SU-DHL-6 (cell line): ENCODE measurements at regions not wholly inside any gene's neighbourhood (a gene's known extent, or its start where the extent isn't known, plus 50 kb on each side); places are given as distances from the start of the nearest gene placed in this dataset.
"Not testable (repeated sequence)": the region's sequence is repeated elsewhere in the genome, so short reads cannot be mapped to it uniquely, and the experiment has no call there.

Experiments
- H2AFZ ChIP-seq: fragments of 200-600 bp; sonication (generic); 2 replicates; pipeline ENCODE4 v1.6.1; 2014; ENCODE audit warnings: low read depth, mild to moderate bottlenecking, moderate library complexity, mixed read lengths, antibody characterized with exemption, low read length; ENCODE audit not compliant: severe bottlenecking
- H3F3A ChIP-seq: fragments of 200-600 bp; shearing (Covaris generic); 2 replicates; pipeline ENCODE4 v1.6.0; 2016; ENCODE audit warnings: antibody characterized with exemption, mild to moderate bottlenecking; ENCODE audit not compliant: insufficient read depth
- H3K27ac ChIP-seq: fragments of 200-600 bp; sonication (generic); 2 replicates; pipeline ENCODE4 v1.5.1; 2016; ENCODE audit warnings: low read depth, mild to moderate bottlenecking, low read length, moderate library complexity, mixed read lengths
- H3K27me3 ChIP-seq: fragments of 200-600 bp; sonication (generic), shearing (Covaris generic); 2 replicates; pipeline ENCODE4 v1.6.0; 2014; ENCODE audit warnings: mild to moderate bottlenecking, low read length
- H3K36me3 ChIP-seq: fragments of 200-600 bp; sonication (generic); 2 replicates; pipeline ENCODE4 v1.6.1; 2014; ENCODE audit warnings: mild to moderate bottlenecking, low read length, mixed read lengths
- H3K4me2 ChIP-seq: fragments of 300-600, 200-600 bp; shearing (Covaris generic), sonication (generic); 2 replicates; pipeline ENCODE4 v1.6.0; 2014; ENCODE audit warnings: low read length, low read depth, mild to moderate bottlenecking; ENCODE audit not compliant: poor library complexity, severe bottlenecking
- H3K4me3 ChIP-seq: fragments of 200-600 bp; sonication (generic); 2 replicates; pipeline ENCODE4 v1.5.1; 2014; ENCODE audit warnings: antibody characterized with exemption, low read length, mild to moderate bottlenecking, mixed read lengths; ENCODE audit not compliant: insufficient read depth, poor library complexity, severe bottlenecking
- H3K79me2 ChIP-seq: fragments of 200-600 bp; sonication (generic); 2 replicates; pipeline ENCODE4 v1.6.1; 2014; ENCODE audit warnings: mild to moderate bottlenecking, low read length, moderate library complexity; ENCODE audit not compliant: insufficient read depth
- H3K9ac ChIP-seq: fragments of 200-600 bp; sonication (generic); 2 replicates; pipeline ENCODE4 v1.7.0; 2014; ENCODE audit warnings: mild to moderate bottlenecking, low read length
- H3K9me2 ChIP-seq: fragments of 200-600 bp; sonication (generic); replicated peaks from 2 replicates; pipeline ENCODE4 v1.6.1; 2014; ENCODE audit warnings: low read length; ENCODE audit not compliant: insufficient read depth
- H3K9me3 ChIP-seq: fragments of 200-600 bp; sonication (generic); 2 replicates; pipeline ENCODE4 v1.6.1; 2014; ENCODE audit warnings: low read length, mixed read lengths; ENCODE audit not compliant: insufficient read depth
- H4K20me1 ChIP-seq: fragments of 200-600 bp; sonication (generic); 2 replicates; pipeline ENCODE4 v1.6.1; 2014; ENCODE audit warnings: low read depth, mild to moderate bottlenecking, antibody characterized with exemption, low read length, moderate library complexity, mixed read lengths
- CTCF ChIP-seq: fragments of 200-600 bp; sonication (generic); IDR thresholded peaks from one replicate; pipeline ENCODE4 v1.5.1; 2017; ENCODE audit warnings: antibody characterized with exemption, mild to moderate bottlenecking, low read length, moderate library complexity; ENCODE audit not compliant: insufficient read depth, poor library complexity, severe bottlenecking
- EZH2phosphoT487 ChIP-seq: fragments of 200-600 bp; sonication (generic), shearing (Covaris generic); conservative IDR thresholded peaks from 2 replicates; pipeline ENCODE4 v1.6.1; 2018; ENCODE audit warnings: mild to moderate bottlenecking, antibody characterized with exemption, low read length, moderate library complexity, mixed read lengths

- TF ChIP-seq CTCF (no peak), EZH2phosphoT487 (no peak)
- no peaks in the 10 kb centered on the region for H3K27me3 ChIP-seq
- no peaks in the 10 kb centered on the region for H3K9me2 ChIP-seq
- no peak overlapping the region for H3K9ac ChIP-seq
- no peak overlapping the region for H3K27ac ChIP-seq
- H2AFZ ChIP-seq = no peak overlapping the region
- no peaks in the 10 kb centered on the region for H3K79me2 ChIP-seq
- no peaks in the 10 kb centered on the region; the same call in 1 of the 2 replicates for H3K9me3 ChIP-seq
- H3F3A ChIP-seq = no peaks in the 10 kb centered on the region
- H4K20me1 ChIP-seq = no peaks in the 10 kb centered on the region
- no peak overlapping the region for H3K4me3 ChIP-seq
- H3K4me2 ChIP-seq = no peak overlapping the region
- H3K36me3 ChIP-seq = no peaks in the 10 kb centered on the region
These were observed 417.0 kb upstream of the SLC35B3 start for GRCh38 chr6:8852332-8852731.

GRCh38 chr6:8846680-8847079 lies 411.3 kb upstream of the SLC35B3 start:
- not testable (repeated sequence) for H2AFZ ChIP-seq

GRCh38 chr6:8845690-8846089 lies 410.3 kb upstream of the SLC35B3 start:
- H4K20me1 ChIP-seq = no peaks in the 10 kb centered on the region
- no peak overlapping the region for H2AFZ ChIP-seq
- H3F3A ChIP-seq = no peaks in the 10 kb centered on the region
- no peak overlapping the region for H3K4me2 ChIP-seq
- no peaks in the 10 kb centered on the region for H3K79me2 ChIP-seq
- no peaks in the 10 kb centered on the region for H3K36me3 ChIP-seq
- no peaks in the 10 kb centered on the region; the same call in 1 of the 2 replicates for H3K9me3 ChIP-seq
- no peaks in the 10 kb centered on the region for H3K9me2 ChIP-seq
- H3K27ac ChIP-seq = no peak overlapping the region
- H3K27me3 ChIP-seq = no peaks in the 10 kb centered on the region
- TF ChIP-seq EZH2phosphoT487 (no peak), CTCF (no peak)
- no peak overlapping the region for H3K4me3 ChIP-seq
- no peak overlapping the region for H3K9ac ChIP-seq

More at GRCh38 chr6:8846680-8847079, 411.3 kb upstream of the SLC35B3 start:
- H3K79me2 ChIP-seq, H3F3A ChIP-seq, H3K4me2 ChIP-seq, H3K27ac ChIP-seq, H3K9ac ChIP-seq, H3K36me3 ChIP-seq, H3K9me3 ChIP-seq, H4K20me1 ChIP-seq, H3K9me2 ChIP-seq, H3K4me3 ChIP-seq, H3K27me3 ChIP-seq: not testable (repeated sequence)

GRCh38 chr6:8844968-8845367 lies 409.6 kb upstream of the SLC35B3 start:
- Histone ChIP-seq H3K27me3 (no peaks in the 10 kb centered on the region), H3K9me2 (no peaks in the 10 kb centered on the region), H2AFZ (no peak overlapping the region), H3K27ac (no peak overlapping the region), H3K4me3 (no peak overlapping the region), H3K36me3 (no peaks in the 10 kb centered on the region), H4K20me1 (no peaks in the 10 kb centered on the region), H3K9me3 (no peaks in the 10 kb centered on the region; the same call in 1 of the 2 replicates), H3F3A (no peaks in the 10 kb centered on the region), H3K79me2 (no peaks in the 10 kb centered on the region), H3K4me2 (no peak overlapping the region), H3K9ac (no peak overlapping the region)
- no peak for TF ChIP-seq EZH2phosphoT487
- no peak for TF ChIP-seq CTCF
